ENCODE measurements at regions not wholly inside any gene's neighbourhood (a gene's known extent, or its start where the extent isn't known, plus 50 kb on each side); places are given as distances from the start of the nearest gene placed in this dataset.

DNA sequence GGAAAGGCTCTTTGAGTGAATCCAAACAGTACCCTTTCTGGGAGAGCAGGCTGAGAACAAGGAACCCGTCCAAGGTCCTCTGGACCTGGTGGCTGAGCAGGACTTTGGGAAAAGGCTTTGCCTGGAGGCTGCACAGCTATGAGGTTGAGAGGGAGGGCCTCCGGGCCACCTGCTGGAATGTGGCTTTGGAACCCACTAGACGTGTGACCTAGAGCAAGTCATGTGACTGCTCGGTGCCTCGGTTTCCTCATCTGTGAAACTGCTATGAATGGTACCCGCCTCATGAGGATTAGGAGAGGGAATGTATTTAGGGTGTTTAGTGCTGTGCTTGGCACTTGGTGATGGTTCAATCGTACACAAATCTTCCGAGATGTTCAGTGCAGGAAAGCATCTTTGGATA, 50.4 kb downstream of the HAPSTR1 start:
- no peaks in the 10 kb centered on the region for H3K9me3 ChIP-seq (ENCODE audit: control insufficient read depth, low read length)
- no peaks in the 10 kb centered on the region for H3K27me3 ChIP-seq (ENCODE audit: control insufficient read depth, insufficient read depth, low read length, poor library complexity, severe bottlenecking)
- no peak overlapping the region for H3K27ac ChIP-seq (ENCODE audit: insufficient read depth, low read depth, low read length, poor library complexity, severe bottlenecking)
- H3K4me1 ChIP-seq (ENCODE audit: control insufficient read depth, insufficient read depth, low read length) = peaks cover 4% of the 10 kb centered on the region
- no peaks in the 10 kb centered on the region for H3K36me3 ChIP-seq (ENCODE audit: control insufficient read depth, insufficient read depth, low read length)
- H3K4me3 ChIP-seq (ENCODE audit: insufficient read depth, low read depth, low read length) = no peak overlapping the region
- 95 to 96% methylated on average over 8 of the region's 8 CpGs for WGBS, 2 experiments

DNA sequence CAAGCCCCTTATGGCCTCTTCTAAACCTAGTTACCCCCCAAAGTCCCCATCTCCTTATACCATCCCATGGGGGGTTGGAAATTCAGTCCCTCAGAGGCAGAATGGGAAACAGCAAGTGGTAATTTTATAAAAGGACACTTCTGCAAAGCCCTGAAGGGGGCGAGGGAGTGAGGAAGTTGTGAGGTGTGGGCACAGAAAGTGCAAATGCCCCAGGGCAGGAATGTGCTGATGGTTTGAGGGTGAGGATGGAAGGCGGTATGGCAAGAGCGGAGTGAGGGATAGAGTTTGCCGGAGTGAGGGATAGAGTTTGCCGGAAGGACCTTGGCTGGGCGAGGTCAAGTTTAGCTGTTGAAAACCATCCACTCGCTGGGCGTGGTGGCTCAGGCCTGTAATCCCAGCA, 52.7 kb downstream of the HAPSTR1 start:
- Histone ChIP-seq H3K4me3 (ENCODE audit: insufficient read depth, low read depth, low read length) (no peak overlapping the region), H3K9me3 (ENCODE audit: control insufficient read depth, low read length) (no peaks in the 10 kb centered on the region), H3K27me3 (ENCODE audit: control insufficient read depth, insufficient read depth, low read length, poor library complexity, severe bottlenecking) (no peaks in the 10 kb centered on the region), H3K27ac (ENCODE audit: insufficient read depth, low read depth, low read length, poor library complexity, severe bottlenecking) (no peak overlapping the region), H3K4me1 (ENCODE audit: control insufficient read depth, insufficient read depth, low read length) (peaks cover 4% of the 10 kb centered on the region), H3K36me3 (ENCODE audit: control insufficient read depth, insufficient read depth, low read length) (no peaks in the 10 kb centered on the region)
- 94% methylated on average over 8 of the region's 8 CpGs for WGBS, 2 experiments

DNA sequence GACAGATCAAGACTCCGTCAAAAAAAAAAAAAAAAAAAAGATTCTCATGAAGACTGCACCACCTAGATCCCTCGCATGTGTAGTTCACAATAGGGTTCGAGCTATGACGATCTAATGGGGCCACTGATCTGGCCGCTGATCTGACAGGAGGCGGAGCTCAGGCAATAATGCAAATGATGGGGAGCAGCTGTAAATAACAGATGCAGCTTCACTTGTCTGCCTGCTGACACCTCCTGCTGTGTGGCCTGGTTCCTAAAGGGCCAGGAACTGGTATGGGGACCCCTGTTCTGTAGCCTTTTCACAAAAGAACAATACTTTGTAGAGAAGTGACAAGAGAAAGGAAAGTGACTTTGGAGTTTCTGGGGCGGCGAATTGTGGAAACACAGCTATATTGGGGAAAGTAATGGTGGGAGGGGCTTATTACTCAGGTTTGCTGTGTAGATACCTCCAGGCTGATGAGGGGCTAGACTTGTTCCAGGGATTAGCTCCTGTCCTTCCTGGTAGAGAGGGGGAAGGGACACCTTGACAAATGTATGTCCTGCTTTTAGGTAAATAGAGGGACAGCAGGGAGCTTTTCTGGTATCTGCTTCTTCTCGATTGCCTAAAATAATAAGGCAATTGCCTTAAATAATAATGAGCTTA, 57.1 kb downstream of the HAPSTR1 start:
- Histone ChIP-seq H3K4me1 (ENCODE audit: control insufficient read depth, insufficient read depth, low read length) (peaks cover 4% of the 10 kb centered on the region), H3K9me3 (ENCODE audit: control insufficient read depth, low read length) (no peaks in the 10 kb centered on the region), H3K36me3 (ENCODE audit: control insufficient read depth, insufficient read depth, low read length) (no peaks in the 10 kb centered on the region), H3K4me3 (ENCODE audit: insufficient read depth, low read depth, low read length) (no peak overlapping the region), H3K27me3 (ENCODE audit: control insufficient read depth, insufficient read depth, low read length, poor library complexity, severe bottlenecking) (no peaks in the 10 kb centered on the region), H3K27ac (ENCODE audit: insufficient read depth, low read depth, low read length, poor library complexity, severe bottlenecking) (no peak overlapping the region)
- 47 to 60% methylated on average over 9 of the region's 9 CpGs for WGBS, 2 experiments

- Histone ChIP-seq H3K4me3 (ENCODE audit: insufficient read depth, low read depth, low read length) (no peak overlapping the region), H3K36me3 (ENCODE audit: control insufficient read depth, insufficient read depth, low read length) (no peaks in the 10 kb centered on the region), H3K27me3 (ENCODE audit: control insufficient read depth, insufficient read depth, low read length, poor library complexity, severe bottlenecking) (no peaks in the 10 kb centered on the region), H3K9me3 (ENCODE audit: control insufficient read depth, low read length) (no peaks in the 10 kb centered on the region), H3K27ac (ENCODE audit: insufficient read depth, low read depth, low read length, poor library complexity, severe bottlenecking) (no peak overlapping the region), H3K4me1 (ENCODE audit: control insufficient read depth, insufficient read depth, low read length) (peaks cover 9% of the 10 kb centered on the region)
- 55 to 70% methylated on average over 5 of the region's 5 CpGs for WGBS, 2 experiments
These were observed 59.6 kb downstream of the HAPSTR1 start for GRCh38 chr16:9151074-9151473.

- 76 to 88% methylated on average over 5 of the region's 5 CpGs for WGBS, 2 experiments
- Histone ChIP-seq H3K9me3 (ENCODE audit: control insufficient read depth, low read length) (no peaks in the 10 kb centered on the region), H3K4me3 (ENCODE audit: insufficient read depth, low read depth, low read length) (no peak overlapping the region), H3K27ac (ENCODE audit: insufficient read depth, low read depth, low read length, poor library complexity, severe bottlenecking) (no peak overlapping the region), H3K4me1 (ENCODE audit: control insufficient read depth, insufficient read depth, low read length) (peaks cover 7% of the 10 kb centered on the region), H3K27me3 (ENCODE audit: control insufficient read depth, insufficient read depth, low read length, poor library complexity, severe bottlenecking) (no peaks in the 10 kb centered on the region), H3K36me3 (ENCODE audit: control insufficient read depth, insufficient read depth, low read length) (no peaks in the 10 kb centered on the region)
These were observed 60.2 kb downstream of the HAPSTR1 start for GRCh38 chr16:9151597-9151996.

DNA sequence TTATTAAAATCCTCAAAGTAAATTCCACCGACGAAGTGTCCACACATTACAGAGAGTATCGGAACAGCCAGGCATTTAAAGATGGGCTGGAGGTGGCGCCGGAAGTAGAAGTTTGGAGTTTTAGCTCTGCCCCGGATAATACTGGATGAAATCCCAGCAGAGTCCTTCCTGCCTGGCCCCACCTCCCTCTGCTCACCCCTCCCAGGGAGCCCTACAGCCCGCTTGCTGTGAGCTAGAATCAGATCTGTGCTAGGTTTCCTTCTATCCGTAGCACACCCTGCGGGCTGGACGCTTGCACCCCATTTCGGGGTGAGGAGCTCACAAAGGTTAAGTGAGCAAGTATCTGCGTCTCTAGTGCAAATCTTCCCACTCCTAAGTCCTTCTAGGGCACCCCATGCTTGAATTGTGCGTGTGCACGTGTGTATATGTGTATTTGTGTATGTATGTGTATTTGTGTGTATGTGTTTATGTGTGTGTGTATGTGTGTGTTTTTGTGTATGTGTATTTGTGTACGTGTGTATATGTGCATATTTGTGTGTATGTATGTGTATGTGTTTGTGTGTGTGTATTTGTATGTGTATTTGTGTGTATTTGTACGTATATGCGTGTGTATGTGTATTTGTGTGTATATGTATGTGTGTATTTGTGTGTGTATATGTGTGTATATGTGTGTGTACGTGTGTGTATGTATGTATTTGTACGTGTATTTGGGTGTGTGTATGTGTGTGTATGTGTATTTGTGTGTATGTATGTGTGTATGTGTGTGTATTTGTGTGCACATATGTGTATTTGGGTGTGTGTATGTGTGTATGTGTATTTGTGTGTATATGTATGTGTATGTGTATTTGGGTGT, 61.4 kb downstream of the HAPSTR1 start:
- H3K4me3 ChIP-seq (ENCODE audit: insufficient read depth, low read depth, low read length) = no peak overlapping the region
- 89 to 90% methylated on average over 19 of the region's 19 CpGs for WGBS, 2 experiments
- no peak overlapping the region for H3K27ac ChIP-seq (ENCODE audit: insufficient read depth, low read depth, low read length, poor library complexity, severe bottlenecking)
- H3K4me1 ChIP-seq (ENCODE audit: control insufficient read depth, insufficient read depth, low read length) = peaks cover 7% of the 10 kb centered on the region
- no peaks in the 10 kb centered on the region for H3K9me3 ChIP-seq (ENCODE audit: control insufficient read depth, low read length)
- H3K36me3 ChIP-seq (ENCODE audit: control insufficient read depth, insufficient read depth, low read length) = no peaks in the 10 kb centered on the region
- H3K27me3 ChIP-seq (ENCODE audit: control insufficient read depth, insufficient read depth, low read length, poor library complexity, severe bottlenecking) = no peaks in the 10 kb centered on the region

GRCh38 chr16:9153502-9153864, 62.0 kb downstream of the HAPSTR1 start:
- WGBS, 2 experiments = 74 to 84% methylated on average over 4 of the region's 4 CpGs
- H3K36me3 ChIP-seq (ENCODE audit: control insufficient read depth, insufficient read depth, low read length) = no peaks in the 10 kb centered on the region
- no peaks in the 10 kb centered on the region for H3K27me3 ChIP-seq (ENCODE audit: control insufficient read depth, insufficient read depth, low read length, poor library complexity, severe bottlenecking)

DNA sequence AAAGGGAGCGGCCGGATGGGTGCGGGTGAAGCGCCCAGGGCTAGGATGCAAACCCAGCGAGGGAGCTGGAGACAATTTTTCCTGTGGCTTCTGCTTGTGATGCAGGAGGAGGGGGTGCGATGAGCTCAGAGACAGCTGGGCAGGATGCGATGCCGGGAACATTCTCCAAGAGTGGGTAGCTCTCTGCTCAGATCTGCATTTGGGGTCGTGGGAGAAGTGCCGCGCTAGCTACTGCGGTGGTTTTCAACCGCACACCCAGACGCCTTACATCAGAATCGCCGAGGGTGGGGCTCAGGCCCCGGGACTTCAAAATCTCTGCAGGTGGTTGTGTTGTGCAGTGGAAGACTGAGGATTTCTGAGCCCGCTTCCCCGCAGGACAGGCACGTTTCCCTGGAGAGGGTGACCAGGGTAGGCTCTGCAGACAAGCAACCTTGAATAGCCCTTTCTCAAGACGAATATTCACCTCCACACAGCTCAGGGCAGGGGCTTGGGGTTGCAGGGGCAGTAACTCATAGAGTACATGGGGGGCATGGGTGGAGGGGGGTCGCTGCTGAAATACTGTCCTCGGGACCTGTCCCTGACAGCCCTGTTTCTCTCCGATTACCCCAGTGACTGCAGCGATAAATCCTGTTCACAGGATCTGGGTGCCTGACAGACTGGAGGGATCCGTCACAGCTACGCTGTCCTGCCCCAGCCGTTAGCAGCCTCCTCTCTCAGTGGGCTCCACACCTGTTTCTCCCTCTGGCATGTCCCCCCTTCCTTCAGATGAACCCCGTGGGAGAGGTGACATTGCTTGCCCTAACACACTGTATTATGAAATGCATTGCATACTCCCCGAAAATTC, 63.3 kb downstream of the HAPSTR1 start:
- Histone ChIP-seq H3K4me1 (ENCODE audit: control insufficient read depth, insufficient read depth, low read length) (peaks cover 7% of the 10 kb centered on the region), H3K27me3 (ENCODE audit: control insufficient read depth, insufficient read depth, low read length, poor library complexity, severe bottlenecking) (no peaks in the 10 kb centered on the region), H3K27ac (ENCODE audit: insufficient read depth, low read depth, low read length, poor library complexity, severe bottlenecking) (no peak overlapping the region), H3K36me3 (ENCODE audit: control insufficient read depth, insufficient read depth, low read length) (no peaks in the 10 kb centered on the region), H3K9me3 (ENCODE audit: control insufficient read depth, low read length) (no peaks in the 10 kb centered on the region), H3K4me3 (ENCODE audit: insufficient read depth, low read depth, low read length) (no peak overlapping the region)
- 64 to 65% methylated on average over 30 of the region's 30 CpGs for WGBS, 2 experiments

More at GRCh38 chr16:9153502-9153864, 62.0 kb downstream of the HAPSTR1 start:
- H3K27ac ChIP-seq (ENCODE audit: insufficient read depth, low read depth, low read length, poor library complexity, severe bottlenecking) = no peak overlapping the region
- no peak overlapping the region for H3K4me3 ChIP-seq (ENCODE audit: insufficient read depth, low read depth, low read length)
- no peaks in the 10 kb centered on the region for H3K9me3 ChIP-seq (ENCODE audit: control insufficient read depth, low read length)
- H3K4me1 ChIP-seq (ENCODE audit: control insufficient read depth, insufficient read depth, low read length) = peaks cover 7% of the 10 kb centered on the region

- Histone ChIP-seq H3K4me1 (ENCODE audit: control insufficient read depth, insufficient read depth, low read length) (peaks cover 7% of the 10 kb centered on the region), H3K4me3 (ENCODE audit: insufficient read depth, low read depth, low read length) (no peak overlapping the region), H3K36me3 (ENCODE audit: control insufficient read depth, insufficient read depth, low read length) (no peaks in the 10 kb centered on the region), H3K9me3 (ENCODE audit: control insufficient read depth, low read length) (no peaks in the 10 kb centered on the region), H3K27ac (ENCODE audit: insufficient read depth, low read depth, low read length, poor library complexity, severe bottlenecking) (no peak overlapping the region), H3K27me3 (ENCODE audit: control insufficient read depth, insufficient read depth, low read length, poor library complexity, severe bottlenecking) (no peaks in the 10 kb centered on the region)
- WGBS, 2 experiments = 54 to 64% methylated on average over 5 of the region's 5 CpGs
These were observed 64.4 kb downstream of the HAPSTR1 start for GRCh38 chr16:9155871-9156270.

Data from ectodermal cell (in vitro differentiated cells).